ENCODE measurements at regions not wholly inside any gene's neighbourhood (a gene's known extent, or its start where the extent isn't known, plus 50 kb on each side); places are given as distances from the start of the nearest gene placed in this dataset.

- no peak for TF ChIP-seq EZH2 (IDR thresholded peaks at IDR 0.05; ENCODE audit: low read length, missing control alignments)
- TF ChIP-seq CTCF (conservative IDR thresholded peaks at IDR 0.05 in 1 of 2, IDR thresholded peaks at IDR 0.05 in 1 of 2; ENCODE audit: low read depth in 1 of 2, low read length in 2 of 2): no peak
These were observed 851.6 kb downstream of the CENPC start for GRCh38 chr4:66693694-66694093.
